ENCODE measurements at regions not wholly inside any gene's neighbourhood (a gene's known extent, or its start where the extent isn't known, plus 50 kb on each side); places are given as distances from the start of the nearest gene placed in this dataset.
A peak's percentile ranks its signal among the peaks of the same experiment; 100 is the strongest.

DNA sequence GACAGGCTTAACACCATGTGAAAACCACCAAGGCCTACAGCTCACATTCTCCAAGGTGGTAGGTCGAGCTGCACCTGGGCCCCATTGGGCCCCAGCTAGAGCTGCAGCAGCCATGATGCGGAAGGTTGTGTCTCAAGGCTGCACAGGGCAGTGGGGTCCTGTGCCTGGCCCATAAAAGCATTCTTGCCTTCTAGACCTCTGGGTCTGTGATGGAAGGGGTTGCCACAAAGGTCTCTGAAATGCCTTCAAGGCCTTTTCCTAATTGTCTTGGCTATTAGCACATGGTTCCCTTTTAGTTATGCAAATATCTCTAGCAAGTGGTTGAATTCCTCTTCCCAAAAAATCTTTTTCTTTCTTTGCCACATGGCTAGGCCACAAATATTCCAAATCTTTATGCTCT lies 52.5 kb upstream of the C11orf58 start:
- DNase-seq = no peak

DNA sequence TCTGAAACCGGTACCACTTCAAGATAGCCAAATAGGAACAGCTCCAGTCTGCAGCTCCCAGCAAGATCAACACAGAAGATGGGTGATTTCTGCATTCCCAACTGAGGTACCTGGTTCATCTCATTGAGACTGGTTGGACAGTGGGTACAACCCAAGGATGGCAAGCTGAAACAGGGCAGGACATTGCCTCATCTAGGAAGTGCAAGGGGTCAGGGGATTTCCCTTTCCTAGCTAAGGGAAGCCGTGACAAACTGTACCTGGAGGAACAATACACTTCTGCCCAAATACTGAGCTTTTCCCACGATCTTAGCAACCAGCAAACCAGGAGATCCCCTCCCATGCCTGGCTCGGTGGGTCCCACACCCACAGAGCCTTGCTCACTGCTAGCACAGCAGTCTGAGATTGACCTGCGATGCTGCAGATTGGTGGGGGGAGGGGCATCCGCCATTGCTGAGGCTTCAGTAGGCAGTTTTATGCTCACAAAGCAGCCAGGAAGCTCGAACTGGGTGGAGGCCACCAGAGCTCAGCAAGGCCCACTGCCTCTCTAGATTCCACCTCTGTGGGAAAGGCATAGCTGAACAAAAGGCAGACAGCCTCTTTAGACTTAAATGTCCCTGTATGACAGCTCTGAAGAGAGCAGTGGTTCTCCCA lies 59.9 kb upstream of the C11orf58 start:
- no peak for DNase-seq

DNA sequence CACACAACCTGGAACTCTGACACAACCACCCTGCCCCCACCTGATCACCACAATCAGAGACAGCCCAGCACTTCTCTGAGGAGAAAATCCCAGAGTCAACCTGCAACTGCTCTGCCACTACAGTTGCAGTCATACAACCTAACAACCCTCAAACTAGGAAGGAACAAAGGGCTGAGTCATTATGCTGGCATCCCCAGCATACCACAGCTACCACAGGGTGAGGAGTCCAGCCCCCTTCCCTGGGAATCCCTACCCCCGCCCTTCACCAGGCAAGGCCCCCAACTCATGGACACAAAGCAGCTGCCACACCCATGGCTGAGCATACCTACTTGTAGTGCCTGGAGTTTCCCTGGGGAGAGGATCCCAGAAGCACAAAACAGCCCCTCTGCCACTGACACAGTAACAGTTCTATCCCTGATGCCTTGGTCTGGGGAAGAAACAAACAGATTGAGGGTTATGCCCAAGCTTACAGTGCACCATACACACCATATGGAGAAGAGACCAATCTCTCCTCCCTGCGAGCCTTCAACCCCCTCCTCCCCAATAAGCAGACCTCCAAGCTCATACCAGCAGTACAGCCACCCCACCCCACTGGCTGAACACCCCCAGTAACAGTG lies 68.5 kb upstream of the C11orf58 start:
- no peak for DNase-seq

DNA sequence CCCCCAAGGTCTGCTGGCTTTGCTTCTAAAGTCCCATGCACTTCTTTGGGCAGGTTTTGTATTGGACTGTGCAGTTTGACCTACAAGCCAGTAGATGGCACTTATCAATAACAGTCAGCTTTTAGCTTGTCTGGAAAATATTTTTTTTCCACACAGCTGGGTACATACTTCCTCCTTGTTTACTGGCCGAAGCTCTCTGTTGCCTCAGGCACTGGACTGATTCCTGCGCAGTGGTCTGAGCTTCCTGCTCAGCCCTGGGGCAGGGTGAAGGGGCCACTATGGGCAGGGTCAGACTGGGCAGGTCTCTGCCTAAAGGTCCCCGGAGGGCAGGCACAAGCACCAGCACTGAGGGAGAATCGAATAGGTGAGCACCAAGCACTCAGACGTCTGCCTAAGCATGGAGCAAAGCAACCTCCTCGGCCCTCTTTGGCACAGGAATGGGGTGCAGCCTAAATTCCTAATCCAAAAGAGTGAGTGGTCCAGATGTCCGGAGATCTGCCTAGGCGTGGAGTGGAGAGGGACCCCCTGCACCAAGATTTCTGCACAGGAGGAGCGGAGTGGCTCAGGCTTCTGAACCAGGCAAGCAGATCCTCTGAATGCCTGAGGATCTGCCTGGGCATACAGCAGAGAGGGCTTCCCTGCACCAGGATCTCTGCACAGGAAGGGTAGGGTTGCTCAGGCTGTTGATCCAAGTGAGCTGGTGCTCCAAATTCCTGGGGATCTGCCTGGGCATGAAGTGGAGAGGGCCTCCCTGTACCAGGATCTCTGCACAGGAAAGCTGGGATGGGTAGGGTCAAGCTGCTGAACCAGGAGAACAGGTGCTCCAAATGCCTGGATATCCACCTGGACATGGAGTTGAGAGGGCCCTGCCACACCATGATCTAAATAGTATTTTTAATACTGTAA lies 105.9 kb upstream of the C11orf58 start:
- DNase-seq = no peak

DNA sequence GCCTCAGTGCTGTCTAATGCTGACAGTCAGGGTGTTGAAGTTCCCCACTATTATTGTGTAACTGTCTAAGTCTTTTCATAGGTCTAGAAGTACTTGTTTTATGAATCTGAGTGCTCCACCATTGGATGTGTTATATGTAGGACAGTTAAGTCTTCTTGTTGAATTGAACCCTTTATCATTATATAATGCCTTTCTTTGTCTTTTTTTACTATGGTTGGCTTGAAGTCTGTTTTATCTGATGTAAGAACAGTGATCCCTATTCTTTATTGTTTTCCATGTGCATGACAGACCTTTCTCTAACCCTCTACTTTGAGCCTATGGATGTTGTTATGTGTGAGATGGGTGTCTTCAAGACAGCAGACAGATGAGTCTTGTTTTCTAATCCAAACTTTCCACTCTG lies 107.8 kb upstream of the C11orf58 start:
- no peak for DNase-seq

DNA sequence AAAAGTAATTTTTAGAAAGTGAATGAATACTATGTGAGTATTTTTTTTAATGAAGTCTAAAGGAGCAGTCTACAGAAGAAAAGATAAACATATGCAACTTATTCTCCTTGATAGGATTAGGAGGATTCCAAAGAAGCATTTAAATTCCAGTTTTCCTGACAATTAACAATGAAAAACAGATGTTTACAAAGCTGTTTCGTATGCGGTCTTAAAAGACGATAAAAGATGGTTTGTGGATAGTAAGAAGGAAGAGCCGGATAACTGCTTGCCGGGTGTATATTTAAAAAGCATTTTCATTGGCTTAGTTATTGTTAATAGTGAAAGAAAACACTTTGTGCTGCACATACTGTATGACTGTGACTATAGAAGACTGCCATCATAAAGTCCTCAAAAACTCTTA lies 120.0 kb upstream of the C11orf58 start:
- DNase-seq = no peak

DNA sequence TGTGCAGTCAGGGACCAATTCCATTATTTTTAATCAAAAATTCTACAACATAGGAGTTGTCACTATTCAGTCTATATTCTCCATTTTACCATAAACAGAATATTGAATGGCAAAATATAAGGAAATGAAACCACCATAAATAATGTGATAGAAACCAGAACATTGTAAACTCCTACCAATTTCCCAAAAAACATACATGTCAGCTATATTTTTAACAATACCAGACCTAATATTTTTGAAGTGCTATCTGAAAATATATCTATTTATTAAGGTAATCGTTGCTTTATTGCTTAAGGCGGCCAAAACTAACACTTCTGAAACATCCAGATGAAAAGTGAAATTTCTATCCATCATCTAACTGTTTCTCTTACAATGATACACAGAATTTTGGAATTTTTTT lies 123.0 kb upstream of the C11orf58 start:
- DNase-seq = no peak

DNA sequence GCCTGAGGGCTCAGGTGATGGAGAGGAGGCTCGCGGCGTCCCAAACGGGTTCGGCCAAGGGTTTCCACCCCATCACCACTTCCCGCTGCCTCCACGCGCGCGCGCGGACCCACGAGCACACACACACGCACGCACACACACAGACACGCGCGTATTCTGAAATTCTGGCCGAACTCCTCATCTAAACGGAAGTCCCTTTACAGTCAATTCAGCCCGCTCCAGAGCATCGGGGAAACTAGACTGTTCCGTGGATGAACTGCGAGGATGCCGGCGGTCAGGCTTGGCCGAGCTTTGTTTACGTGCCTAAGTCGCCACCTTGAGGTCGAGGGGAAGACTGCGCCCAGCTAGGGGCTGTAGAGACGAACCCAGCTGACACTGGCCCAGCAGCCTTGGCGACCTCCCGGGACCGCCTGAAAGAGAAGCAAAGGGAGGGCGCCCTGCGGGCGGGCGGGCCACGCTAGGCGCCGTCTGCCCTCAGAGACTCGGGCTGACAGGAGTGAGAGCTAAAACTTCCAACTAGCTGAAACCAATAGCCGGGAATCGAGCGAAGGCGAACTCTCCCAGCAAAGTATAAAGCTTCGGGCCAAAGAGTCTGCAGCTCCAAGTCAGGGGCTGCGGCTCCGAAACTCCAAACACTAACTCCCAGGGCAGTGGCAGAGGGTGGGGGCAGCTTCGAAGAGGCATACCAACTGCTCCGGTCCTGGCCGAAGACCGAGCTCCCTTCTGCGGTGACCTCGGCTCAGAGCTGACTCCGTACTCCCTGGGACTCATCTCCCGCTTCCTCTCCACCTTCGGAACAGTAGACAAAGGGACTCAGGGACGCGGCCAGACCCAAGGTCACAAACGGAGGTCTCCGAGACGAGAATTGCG lies 124.7 kb upstream of the C11orf58 start:
- peak; percentile 54 for DNase-seq

DNA sequence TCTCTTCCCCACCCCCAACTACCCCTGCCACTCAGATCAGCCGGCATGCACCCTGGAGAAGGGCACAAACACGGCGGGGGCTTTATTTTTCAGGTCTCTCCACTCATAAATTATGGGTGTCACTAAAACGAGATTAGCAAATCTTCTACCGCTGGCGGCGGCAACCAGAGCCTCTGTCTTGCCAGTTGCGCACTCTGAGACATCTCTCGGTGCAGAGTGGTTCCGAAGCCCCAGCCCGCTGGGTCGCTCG lies 125.3 kb upstream of the C11orf58 start:
- no peak for DNase-seq

DNA sequence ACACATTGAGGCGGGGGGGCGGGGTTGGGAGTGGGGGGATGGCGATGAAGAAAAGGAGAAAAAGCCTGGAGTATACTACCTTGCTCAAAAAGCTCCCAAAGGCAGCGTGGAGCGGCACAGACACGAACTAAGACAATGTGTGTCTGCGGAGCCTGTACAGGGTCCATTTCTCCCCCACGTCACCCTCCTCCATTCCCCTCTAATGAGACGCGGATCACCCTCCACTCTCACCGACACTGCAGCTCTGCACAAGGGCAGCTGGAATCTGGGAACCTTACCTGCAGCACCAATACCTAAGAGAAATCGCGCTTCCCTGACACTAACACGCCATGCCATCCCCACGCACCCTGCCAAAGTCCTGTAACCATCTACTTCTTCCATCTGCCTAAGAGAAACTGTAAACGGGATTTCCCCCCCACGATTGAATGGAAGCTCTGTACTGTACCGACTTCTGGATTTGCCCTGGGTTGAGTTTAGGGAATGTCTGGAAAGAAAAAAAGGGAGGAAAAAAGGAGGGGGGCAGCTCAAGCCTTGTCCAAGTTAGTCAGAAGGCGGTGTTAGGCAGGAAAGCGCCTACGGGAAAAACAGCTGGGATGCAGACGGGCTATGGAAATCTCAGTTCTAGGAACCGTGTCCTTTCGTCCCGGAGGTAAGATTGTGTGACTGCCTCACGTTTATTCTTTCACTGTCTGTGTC lies 125.7 kb upstream of the C11orf58 start:
- no peak for DNase-seq

DNA sequence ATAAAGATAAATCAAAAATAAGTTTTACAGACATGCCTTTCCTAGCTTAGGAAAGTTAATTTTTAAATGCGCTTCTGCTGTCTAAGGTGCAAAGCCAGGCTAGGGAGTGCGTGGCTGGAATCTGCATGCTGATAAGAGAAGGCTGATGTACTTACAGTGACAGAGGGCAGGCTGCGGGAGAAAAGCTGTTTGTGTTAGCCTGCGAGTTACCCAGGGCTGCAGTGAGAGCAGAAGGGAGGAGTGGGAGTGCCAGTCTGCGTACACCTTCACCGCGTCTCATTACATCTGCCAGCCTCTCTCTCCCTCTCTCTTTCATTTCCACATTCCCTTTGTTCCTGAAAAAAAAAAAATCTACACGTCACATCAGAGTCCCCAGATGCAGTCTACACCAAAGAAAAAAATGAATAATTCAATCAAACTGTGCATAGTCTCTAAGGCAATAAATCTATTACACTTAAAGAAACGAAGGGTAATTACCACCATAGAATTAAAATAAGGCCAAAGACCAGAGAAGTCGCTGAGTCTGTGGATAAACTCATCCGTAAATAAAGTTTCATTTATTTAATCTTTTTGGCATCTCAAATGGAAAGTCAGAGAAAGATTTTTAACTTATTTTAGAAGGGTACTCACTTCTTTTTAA lies 126.4 kb upstream of the C11orf58 start:
- peak; percentile 34 for DNase-seq

DNA sequence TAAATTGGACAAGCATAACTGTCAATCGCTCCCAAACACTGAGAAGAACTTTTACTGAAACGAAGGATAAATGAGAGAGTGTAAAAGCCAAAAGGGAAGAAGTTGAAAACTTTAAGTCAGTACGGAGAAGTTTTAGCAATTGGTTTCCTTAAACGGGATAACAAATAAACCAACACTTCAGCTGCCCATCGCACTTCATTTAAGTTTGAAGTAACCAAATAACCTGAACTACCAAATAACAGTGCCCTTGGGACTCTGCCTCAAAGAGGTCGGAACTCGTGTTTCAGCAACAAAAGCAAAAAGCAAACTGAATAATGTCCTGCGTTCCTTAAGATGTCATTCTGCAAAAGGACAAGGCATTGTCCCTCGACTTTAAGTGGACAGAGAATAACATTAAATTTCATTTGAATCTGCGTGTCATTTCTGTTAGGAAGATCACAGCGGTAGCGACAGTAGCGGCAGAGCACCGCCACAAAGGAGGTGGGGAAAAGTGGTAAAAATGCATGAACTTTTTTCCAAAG lies 127.0 kb upstream of the C11orf58 start:
- DNase-seq = no peak

DNA sequence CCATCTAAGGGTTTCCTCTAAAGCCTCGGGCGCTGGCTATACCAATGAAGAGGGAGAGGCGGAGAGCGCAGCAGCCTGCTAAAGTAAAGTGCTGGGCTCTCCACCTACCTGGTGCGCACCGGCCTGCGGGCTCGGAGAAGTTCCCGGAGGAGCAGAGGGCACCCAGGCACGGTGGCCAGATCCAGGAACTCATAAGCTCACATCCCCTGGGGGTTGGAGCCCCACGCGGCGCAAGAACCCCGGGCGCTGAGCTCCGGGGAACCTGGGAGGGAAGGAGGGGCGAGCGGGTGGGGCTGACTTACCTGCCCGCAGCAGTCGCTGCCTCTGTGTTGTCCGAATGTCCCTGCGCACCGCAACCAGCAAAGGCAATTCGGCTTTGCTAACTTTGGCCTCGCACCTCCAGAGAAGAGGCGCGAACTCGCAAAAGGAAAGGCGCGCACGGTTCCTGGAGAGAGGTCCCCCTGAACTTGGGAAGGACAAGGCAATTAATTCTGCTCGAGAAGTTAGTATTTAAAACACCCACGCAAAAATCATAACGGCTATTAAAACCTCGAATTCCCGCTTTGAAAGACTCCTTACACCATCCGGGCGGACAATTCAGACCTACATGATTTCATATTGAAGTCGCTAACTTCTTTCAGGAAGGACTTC lies 127.6 kb upstream of the C11orf58 start:
- no peak for DNase-seq

DNA sequence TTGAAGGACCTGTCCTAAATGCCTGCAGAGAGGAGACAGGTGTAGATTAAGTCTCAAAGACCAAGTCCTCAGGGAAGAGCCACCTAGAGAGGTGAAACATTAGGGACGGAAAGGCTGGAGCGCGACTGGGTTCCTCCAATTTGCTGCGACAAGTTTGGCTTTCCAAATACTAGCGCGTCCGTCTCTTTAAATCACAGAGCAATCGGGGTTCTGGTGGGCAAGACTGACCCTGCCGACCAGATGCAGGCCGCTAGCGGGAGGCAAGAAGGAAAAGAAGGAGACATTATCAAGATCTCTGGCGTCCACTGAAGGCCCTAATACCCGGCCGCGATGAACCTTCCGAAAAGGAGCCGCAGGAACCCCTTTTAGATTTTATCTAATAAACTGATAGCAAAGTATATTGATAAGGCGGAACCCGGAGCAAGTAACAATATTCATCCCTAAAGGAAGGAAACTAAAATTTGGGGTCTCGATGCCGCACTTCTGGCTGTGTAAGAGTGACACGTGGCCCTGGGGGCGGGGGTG lies 128.2 kb upstream of the C11orf58 start:
- DNase-seq = no peak

DNA sequence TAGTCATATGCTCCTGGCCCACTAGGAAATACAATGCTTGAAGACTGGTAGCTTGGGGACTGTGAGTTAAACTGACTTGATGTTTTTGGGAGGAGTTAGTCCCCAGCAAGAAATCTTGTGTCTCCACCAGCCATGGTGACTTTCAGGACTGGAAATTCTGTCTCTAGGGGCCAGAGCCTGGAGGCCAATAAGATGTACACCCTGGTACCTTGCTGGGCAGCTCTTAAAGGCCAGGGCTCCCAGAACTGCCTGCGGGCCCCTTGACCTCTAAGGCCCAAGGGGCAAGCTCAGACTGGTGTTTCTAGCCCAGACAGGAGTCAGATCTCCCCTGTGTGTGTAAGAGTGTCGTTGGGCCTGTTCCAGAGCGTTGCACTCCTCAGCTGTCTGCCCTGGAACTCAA lies 128.7 kb upstream of the C11orf58 start:
- DNase-seq = no peak

DNA sequence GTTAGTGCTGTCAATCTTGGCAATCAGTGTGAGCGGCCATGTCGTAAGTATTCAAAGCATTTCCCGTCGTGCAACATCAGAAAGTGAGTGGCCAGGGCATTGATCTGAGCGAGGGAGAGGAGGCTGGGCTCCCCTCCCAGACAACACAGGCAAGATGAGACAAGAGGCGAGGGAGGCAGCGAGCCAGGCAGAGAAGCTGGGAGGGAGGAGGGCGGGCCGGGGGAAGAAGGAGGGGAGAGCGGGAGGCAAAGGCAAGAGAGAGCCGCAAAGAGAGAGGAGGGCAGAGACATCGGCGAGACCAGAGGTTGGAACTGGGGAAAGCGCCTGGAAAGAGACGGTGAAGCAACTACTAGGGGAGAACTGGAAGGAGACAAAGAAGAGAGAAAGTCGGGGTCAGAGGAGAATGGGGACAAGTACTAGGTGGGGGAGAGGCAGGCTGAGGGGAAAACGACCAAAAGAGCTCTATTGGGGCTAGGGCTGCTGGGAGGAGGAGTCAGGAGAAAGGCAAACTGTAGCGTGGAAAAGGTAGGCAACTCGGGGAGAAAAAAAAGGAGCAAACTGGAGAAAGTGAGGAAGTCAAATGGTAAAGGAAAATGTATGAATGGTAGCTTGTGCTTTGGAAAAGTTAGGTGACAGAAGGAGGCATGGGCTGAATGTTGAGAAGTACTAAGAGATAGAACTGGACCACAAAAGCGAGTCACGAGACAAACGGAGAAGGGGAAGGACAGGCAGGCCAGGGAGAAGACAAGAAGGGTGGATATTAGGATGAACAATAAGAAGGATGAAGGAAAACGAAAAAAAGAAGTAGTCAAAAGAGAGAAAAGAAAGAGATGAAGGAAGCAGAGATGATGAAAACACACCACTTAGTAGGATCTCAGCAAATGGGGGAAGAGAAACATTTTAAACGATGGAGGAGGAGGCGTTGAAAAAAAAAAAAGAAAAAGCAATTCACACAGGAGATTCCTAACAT lies 130.5 kb upstream of the C11orf58 start:
- DNase-seq = peak; percentile 21

DNA sequence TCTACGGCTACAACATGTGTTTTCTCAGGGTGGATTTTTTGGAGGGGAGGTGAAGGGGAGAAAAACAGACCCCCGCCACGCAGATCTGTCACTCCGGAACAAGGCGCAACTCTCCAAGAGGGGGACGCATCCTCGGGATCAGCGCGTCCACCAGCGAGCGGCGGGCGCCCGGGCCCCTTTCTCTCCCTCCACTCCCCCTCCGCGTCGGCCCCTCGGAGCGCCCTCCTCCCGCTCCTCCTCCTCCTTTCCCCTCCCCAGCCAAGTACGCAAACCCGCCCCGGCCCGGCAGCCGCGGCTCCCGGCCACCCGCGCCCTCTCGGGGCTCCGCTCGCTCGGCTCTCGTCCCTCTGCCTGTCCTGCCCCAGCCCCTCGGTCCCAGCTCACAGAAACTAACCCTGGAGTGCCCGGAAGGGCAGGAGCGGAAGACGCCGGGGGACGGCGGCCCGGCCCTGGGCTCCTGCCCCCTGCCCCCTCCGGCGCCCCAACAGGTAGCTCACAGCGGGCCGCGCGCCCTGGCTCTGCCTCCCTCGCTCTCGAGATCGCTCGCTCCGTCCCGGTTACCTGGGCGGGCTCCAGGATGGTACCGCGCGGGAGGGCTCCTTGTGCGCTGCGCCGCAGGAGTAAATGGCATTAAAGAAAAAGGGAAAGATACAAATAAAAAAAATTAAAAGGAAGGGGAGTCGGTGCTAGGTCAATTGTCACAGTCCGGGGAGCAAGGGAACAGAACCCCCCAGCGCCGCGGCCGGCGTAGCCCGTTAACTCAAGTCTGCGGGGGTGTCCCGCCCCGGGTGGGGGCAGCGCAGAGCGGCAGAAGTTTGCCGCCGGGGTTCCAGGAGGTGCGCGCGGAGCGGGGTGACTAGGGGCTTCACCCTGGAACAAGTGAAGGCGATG lies 131.4 kb upstream of the C11orf58 start:
- no peak for DNase-seq

DNA sequence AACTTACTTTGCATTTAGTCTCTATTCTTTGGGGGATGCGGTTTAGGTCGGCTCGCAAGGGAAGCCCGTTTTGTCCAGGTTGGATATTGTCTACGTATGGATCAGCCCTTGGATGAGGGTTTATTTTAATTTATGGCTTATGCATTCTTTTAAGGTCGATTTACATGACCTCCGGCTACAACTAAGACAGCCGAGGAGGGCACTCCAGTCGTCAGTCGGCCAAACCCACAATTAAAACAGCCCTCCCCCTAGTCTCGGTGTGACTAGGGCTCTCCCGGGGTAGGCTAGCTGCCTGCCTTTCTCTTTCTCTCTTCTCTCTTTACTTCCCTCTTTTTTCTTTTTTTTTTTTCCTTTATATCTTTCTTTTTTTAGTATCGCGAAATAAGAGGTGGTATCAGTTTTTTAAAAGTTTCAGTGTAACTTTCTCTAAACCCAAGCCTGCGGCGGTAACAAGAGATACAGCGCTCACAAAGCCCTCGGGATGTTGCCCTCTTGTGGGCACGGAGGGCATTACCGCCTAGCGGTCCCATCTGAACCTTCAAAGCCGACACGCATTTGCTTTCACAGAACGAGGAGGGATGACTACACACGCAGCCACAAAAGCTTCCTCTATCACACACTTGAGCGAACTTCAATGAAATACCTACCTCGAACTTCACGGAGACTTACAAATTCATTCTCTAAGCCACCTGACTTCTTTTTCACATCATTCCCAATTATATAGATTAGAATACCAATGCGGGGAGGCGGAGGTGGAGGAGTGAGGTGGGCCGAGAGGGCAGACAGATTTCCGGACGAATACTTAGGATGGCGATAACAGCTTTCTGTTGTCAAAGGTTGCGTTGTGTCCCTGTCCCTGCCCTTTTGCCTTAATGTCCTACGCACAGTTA lies 132.3 kb upstream of the C11orf58 start:
- peak; percentile 69 for DNase-seq

Data from SHP77 treated with DMSO at 0.1 percent for 48 hours (cell line).